Ishikawa (cell line): ENCODE measurements at regions not wholly inside any gene's neighbourhood (a gene's known extent, or its start where the extent isn't known, plus 50 kb on each side); places are given as distances from the start of the nearest gene placed in this dataset.

ENCODE experiments used
- CEBPB ChIP-seq: IDR thresholded peaks from 2 replicates; pipeline ENCODE4 v1.6.1; 2012
- CREB1 ChIP-seq: IDR thresholded peaks from 2 replicates; pipeline ENCODE4 v1.6.1; 2012; ENCODE audit warnings: low read depth
- EGR1 ChIP-seq: IDR thresholded peaks from 2 replicates; pipeline ENCODE4 v1.6.1; 2012
- EP300 ChIP-seq: IDR thresholded peaks from 2 replicates; pipeline ENCODE4 v1.6.1; 2012; ENCODE audit warnings: borderline replicate concordance
- FOXM1 ChIP-seq: IDR thresholded peaks from 2 replicates; pipeline ENCODE4 v1.6.1; 2012; ENCODE audit warnings: low read depth, borderline replicate concordance
- MAX ChIP-seq: IDR thresholded peaks from 2 replicates; pipeline ENCODE4 v1.6.1; 2012
- NFIC ChIP-seq: IDR thresholded peaks from 2 replicates; pipeline ENCODE4 v1.6.1; 2012
- RAD21 ChIP-seq: IDR thresholded peaks from 2 replicates; pipeline ENCODE4 v1.6.1; 2012; ENCODE audit warnings: low read depth
- TAF1 ChIP-seq: IDR thresholded peaks from 2 replicates; pipeline ENCODE4 v1.6.1; 2012; ENCODE audit warnings: low read depth, mild to moderate bottlenecking
- TCF12 ChIP-seq: IDR thresholded peaks from 2 replicates; pipeline ENCODE4 v1.6.1; 2012; ENCODE audit warnings: low read depth
- TEAD4 ChIP-seq: IDR thresholded peaks from 2 replicates; pipeline ENCODE4 v1.6.1; 2012
- USF1 ChIP-seq: IDR thresholded peaks from 2 replicates; pipeline ENCODE4 v1.6.1; 2012
- YY1 ChIP-seq: IDR thresholded peaks from 2 replicates; pipeline ENCODE4 v1.6.1; 2012; ENCODE audit warnings: low read depth
- ZBTB7A ChIP-seq: IDR thresholded peaks from 2 replicates; pipeline ENCODE4 v1.6.1; 2012; ENCODE audit warnings: low read depth
- TF ChIP-seq, protein P1 (sequence below): IDR thresholded peaks from 2 replicates; pipeline ENCODE4 v1.6.1; 2012; ENCODE audit warnings: low read depth, mild to moderate bottlenecking

- TF ChIP-seq NFIC (no peak), EP300 (no peak), FOXM1 (no peak), ZBTB7A (no peak), CEBPB (no peak), TAF1 (no peak), TEAD4 (no peak)
Observed at GRCh38 chr5:89698028-89698427, 711.5 kb downstream of the CETN3 start.

DNA sequence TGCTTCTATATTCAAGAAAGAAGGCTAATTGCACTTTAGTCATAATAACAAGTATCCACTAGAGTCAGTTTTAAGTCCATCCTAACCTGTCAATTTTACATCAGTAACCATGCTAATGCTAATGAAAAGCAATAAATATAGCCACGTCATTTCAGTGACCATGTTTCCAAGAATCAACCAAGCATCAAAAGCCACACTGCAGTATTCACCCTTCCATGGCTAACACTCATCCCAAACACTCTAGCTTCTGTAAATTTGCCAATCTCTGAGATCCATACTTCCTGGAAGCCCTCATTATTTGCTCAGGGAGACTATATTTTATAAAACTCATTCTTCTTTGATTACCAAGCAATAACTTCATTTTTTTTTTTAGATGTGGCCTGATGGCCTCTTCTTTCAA is 712.0 kb downstream of the CETN3 start:
- TF ChIP-seq EGR1 (no peak), CREB1 (no peak), ZBTB7A (no peak), FOXM1 (no peak), EP300 (no peak), MAX (no peak), USF1 (no peak), TAF1 (no peak), CEBPB (no peak)
- TF ChIP-seq, protein P1, sequence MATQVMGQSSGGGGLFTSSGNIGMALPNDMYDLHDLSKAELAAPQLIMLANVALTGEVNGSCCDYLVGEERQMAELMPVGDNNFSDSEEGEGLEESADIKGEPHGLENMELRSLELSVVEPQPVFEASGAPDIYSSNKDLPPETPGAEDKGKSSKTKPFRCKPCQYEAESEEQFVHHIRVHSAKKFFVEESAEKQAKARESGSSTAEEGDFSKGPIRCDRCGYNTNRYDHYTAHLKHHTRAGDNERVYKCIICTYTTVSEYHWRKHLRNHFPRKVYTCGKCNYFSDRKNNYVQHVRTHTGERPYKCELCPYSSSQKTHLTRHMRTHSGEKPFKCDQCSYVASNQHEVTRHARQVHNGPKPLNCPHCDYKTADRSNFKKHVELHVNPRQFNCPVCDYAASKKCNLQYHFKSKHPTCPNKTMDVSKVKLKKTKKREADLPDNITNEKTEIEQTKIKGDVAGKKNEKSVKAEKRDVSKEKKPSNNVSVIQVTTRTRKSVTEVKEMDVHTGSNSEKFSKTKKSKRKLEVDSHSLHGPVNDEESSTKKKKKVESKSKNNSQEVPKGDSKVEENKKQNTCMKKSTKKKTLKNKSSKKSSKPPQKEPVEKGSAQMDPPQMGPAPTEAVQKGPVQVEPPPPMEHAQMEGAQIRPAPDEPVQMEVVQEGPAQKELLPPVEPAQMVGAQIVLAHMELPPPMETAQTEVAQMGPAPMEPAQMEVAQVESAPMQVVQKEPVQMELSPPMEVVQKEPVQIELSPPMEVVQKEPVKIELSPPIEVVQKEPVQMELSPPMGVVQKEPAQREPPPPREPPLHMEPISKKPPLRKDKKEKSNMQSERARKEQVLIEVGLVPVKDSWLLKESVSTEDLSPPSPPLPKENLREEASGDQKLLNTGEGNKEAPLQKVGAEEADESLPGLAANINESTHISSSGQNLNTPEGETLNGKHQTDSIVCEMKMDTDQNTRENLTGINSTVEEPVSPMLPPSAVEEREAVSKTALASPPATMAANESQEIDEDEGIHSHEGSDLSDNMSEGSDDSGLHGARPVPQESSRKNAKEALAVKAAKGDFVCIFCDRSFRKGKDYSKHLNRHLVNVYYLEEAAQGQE = no peak

GRCh38 chr5:89695371-89695770 is 714.2 kb downstream of the CETN3 start:
- TF ChIP-seq NFIC (no peak), TEAD4 (no peak), TAF1 (no peak), EP300 (no peak), TCF12 (no peak), CEBPB (no peak), ZBTB7A (no peak), MAX (no peak), USF1 (no peak), YY1 (no peak), FOXM1 (no peak), RAD21 (no peak), EGR1 (no peak)
- TF ChIP-seq, protein P1 = no peak

DNA sequence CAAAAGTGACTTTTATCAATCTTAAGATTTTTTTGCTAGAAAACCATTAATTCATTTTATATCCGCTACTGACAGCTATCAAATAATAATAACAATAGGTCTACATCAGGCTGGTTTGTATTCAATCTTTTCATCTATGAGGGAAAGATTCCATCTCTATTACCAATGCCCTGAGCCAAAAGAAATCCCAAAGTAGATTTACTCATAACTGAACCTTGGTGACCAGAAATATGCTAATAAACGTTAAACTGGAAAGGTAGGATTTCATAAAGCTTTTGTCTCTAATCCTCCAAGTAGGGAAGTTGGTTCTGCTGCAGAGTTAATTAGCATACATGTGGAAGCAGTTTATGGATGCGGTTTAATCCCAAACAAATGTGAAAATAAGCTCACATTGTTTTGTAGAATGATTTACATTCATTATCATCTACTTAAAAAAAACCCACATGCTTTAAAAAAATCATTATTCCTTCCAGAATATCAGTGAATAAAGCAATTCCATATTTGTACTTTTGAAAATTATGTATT is 715.5 kb downstream of the CETN3 start:
- TF ChIP-seq CREB1 = no peak
- TF ChIP-seq, protein P1 = no peak
- TF ChIP-seq EGR1 = no peak
- no peak for TF ChIP-seq TEAD4
- no peak for TF ChIP-seq MAX
- no peak for TF ChIP-seq NFIC
- TF ChIP-seq TCF12 = no peak
- no peak for TF ChIP-seq USF1
- no peak for TF ChIP-seq EP300
- no peak for TF ChIP-seq ZBTB7A
- no peak for TF ChIP-seq YY1
- TF ChIP-seq RAD21 = no peak
- TF ChIP-seq CEBPB = no peak
- TF ChIP-seq FOXM1 = no peak
- no peak for TF ChIP-seq TAF1
